HEK293 (cell line): ENCODE measurements at regions not wholly inside any gene's neighbourhood (a gene's known extent, or its start where the extent isn't known, plus 50 kb on each side); places are given as distances from the start of the nearest gene placed in this dataset.

Source experiments
- RBAK ChIP-seq: fragments of 450-650 bp; formaldehyde crosslinking; IDR thresholded peaks from 2 replicates; pipeline ENCODE4 v1.5.1; 2016; ENCODE audit warnings: missing biosample characterization, missing genetic modification characterization
- SETDB1 ChIP-seq: IDR thresholded peaks from one replicate; pipeline ENCODE4 v1.6.1; 2017; ENCODE audit warnings: mild to moderate bottlenecking, low read length, moderate library complexity, mixed read lengths; ENCODE audit not compliant: insufficient read length
- SP2 ChIP-seq: fragments of 450-650 bp; formaldehyde crosslinking; IDR thresholded peaks from 2 replicates; pipeline ENCODE4 v1.5.1; 2016; ENCODE audit warnings: missing biosample characterization, missing genetic modification characterization
- YY1 ChIP-seq: fragments of 450-650 bp; formaldehyde crosslinking; IDR thresholded peaks from 2 replicates; pipeline ENCODE4 v1.5.1; 2018; ENCODE audit warnings: missing biosample characterization, missing genetic modification characterization
- ZFP3 ChIP-seq: fragments of 450-650 bp; formaldehyde crosslinking; IDR thresholded peaks from 2 replicates; pipeline ENCODE4 v1.5.1; 2016; ENCODE audit warnings: low read depth, missing biosample characterization, missing genetic modification characterization
- ZNF174 ChIP-seq: fragments of 450-650 bp; formaldehyde crosslinking; IDR thresholded peaks from 2 replicates; pipeline ENCODE4 v1.5.0; 2017; ENCODE audit warnings: missing biosample characterization, mild to moderate bottlenecking, missing genetic modification characterization
- ZNF23 ChIP-seq: fragments of 450-650 bp; formaldehyde crosslinking; IDR thresholded peaks from 2 replicates; pipeline ENCODE4 v1.5.1; 2016; ENCODE audit warnings: missing biosample characterization, missing genetic modification characterization, borderline replicate concordance
- ZNF335 ChIP-seq: fragments of 450-650 bp; formaldehyde crosslinking; conservative IDR thresholded peaks from 2 replicates; pipeline ENCODE4 v1.5.1; 2016; ENCODE audit warnings: missing biosample characterization, missing genetic modification characterization
- ZNF350 ChIP-seq: fragments of 450-650 bp; formaldehyde crosslinking; IDR thresholded peaks from 2 replicates; pipeline ENCODE4 v1.5.0; 2017; ENCODE audit warnings: missing biosample characterization, mild to moderate bottlenecking, missing genetic modification characterization
- ZNF600 ChIP-seq: fragments of 450-650 bp; formaldehyde crosslinking; IDR thresholded peaks from 2 replicates; pipeline ENCODE4 v1.5.1; 2016; ENCODE audit warnings: missing biosample characterization, missing genetic modification characterization
- ZNF76 ChIP-seq: fragments of 450-650 bp; formaldehyde crosslinking; IDR thresholded peaks from 2 replicates; pipeline ENCODE4; 2016; ENCODE audit warnings: low read depth, missing biosample characterization, missing genetic modification characterization, borderline replicate concordance
- ZNF768 ChIP-seq: fragments of 450-650 bp; formaldehyde crosslinking; IDR thresholded peaks from 2 replicates; pipeline ENCODE4 v1.5.1; 2018; ENCODE audit warnings: missing biosample characterization, mild to moderate bottlenecking, missing genetic modification characterization
- TF ChIP-seq, protein P1 (sequence below): fragments of 450-650 bp; formaldehyde crosslinking; IDR thresholded peaks from 2 replicates; pipeline ENCODE4 v1.5.1; 2016; ENCODE audit warnings: missing biosample characterization, missing genetic modification characterization
- TF ChIP-seq, protein P2 (sequence below): fragments of 450-650 bp; formaldehyde crosslinking; IDR thresholded peaks from 2 replicates; pipeline ENCODE4 v1.5.1; 2016; ENCODE audit warnings: missing biosample characterization, missing genetic modification characterization

GRCh38 chr10:89887830-89888229 lies 186.4 kb downstream of the KIF20B start:
- no peak for TF ChIP-seq RBAK (tag by site-specific recombination)
- no peak for TF ChIP-seq ZFP3
- TF ChIP-seq, protein P1, sequence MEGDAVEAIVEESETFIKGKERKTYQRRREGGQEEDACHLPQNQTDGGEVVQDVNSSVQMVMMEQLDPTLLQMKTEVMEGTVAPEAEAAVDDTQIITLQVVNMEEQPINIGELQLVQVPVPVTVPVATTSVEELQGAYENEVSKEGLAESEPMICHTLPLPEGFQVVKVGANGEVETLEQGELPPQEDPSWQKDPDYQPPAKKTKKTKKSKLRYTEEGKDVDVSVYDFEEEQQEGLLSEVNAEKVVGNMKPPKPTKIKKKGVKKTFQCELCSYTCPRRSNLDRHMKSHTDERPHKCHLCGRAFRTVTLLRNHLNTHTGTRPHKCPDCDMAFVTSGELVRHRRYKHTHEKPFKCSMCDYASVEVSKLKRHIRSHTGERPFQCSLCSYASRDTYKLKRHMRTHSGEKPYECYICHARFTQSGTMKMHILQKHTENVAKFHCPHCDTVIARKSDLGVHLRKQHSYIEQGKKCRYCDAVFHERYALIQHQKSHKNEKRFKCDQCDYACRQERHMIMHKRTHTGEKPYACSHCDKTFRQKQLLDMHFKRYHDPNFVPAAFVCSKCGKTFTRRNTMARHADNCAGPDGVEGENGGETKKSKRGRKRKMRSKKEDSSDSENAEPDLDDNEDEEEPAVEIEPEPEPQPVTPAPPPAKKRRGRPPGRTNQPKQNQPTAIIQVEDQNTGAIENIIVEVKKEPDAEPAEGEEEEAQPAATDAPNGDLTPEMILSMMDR (tag by site-specific recombination) = no peak
- TF ChIP-seq ZNF335 (tag by site-specific recombination) = no peak
- TF ChIP-seq YY1 (tag by site-specific recombination) = no peak
- TF ChIP-seq ZNF76 (tag by site-specific recombination) = no peak
- no peak for TF ChIP-seq ZNF768 (tag by site-specific recombination)
- TF ChIP-seq ZNF350 (tag by site-specific recombination) = no peak
- TF ChIP-seq SP2 (tag by site-specific recombination) = no peak
- TF ChIP-seq, protein P2, sequence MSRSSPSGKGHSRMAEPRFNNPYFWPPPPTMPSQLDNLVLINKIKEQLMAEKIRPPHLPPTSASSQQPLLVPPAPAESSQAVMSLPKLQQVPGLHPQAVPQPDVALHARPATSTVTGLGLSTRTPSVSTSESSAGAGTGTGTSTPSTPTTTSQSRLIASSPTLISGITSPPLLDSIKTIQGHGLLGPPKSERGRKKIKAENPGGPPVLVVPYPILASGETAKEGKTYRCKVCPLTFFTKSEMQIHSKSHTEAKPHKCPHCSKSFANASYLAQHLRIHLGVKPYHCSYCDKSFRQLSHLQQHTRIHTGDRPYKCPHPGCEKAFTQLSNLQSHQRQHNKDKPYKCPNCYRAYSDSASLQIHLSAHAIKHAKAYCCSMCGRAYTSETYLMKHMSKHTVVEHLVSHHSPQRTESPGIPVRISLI (tag by site-specific recombination) = no peak
- no peak for TF ChIP-seq ZNF600
- TF ChIP-seq SETDB1 = no peak
- TF ChIP-seq ZNF23 (tag by site-specific recombination) = no peak
- no peak for TF ChIP-seq ZNF174 (tag by site-specific recombination)
